NAMALWA (cell line): ENCODE measurements at regions not wholly inside any gene's neighbourhood (a gene's known extent, or its start where the extent isn't known, plus 50 kb on each side); places are given as distances from the start of the nearest gene placed in this dataset.
"Not testable (repeated sequence)": the region's sequence is repeated elsewhere in the genome, so short reads cannot be mapped to it uniquely, and the experiment has no call there.

Experiments
- DNase-seq: peaks from one replicate; pipeline ENCODE4 v3.0.0-alpha.2; 2015; ENCODE audit warnings: low spot score

- DNase-seq, result no peak
These were observed 203.6 kb downstream of the GJA1 start for GRCh38 chr6:121639021-121639420.

GRCh38 chr6:121641158-121641557 lies 205.7 kb downstream of the GJA1 start:
- DNase-seq, result no peak

- no peak for DNase-seq
These were observed 209.8 kb downstream of the GJA1 start for GRCh38 chr6:121645100-121645745.

GRCh38 chr6:121647905-121648304 lies 212.5 kb downstream of the GJA1 start:
- no peak for DNase-seq

- DNase-seq, result no peak
These were observed 214.5 kb downstream of the GJA1 start for GRCh38 chr6:121649951-121650350.

- no peak for DNase-seq
These were observed 216.0 kb downstream of the GJA1 start for GRCh38 chr6:121651420-121651819.

- DNase-seq, result no peak
These were observed 216.8 kb downstream of the GJA1 start for GRCh38 chr6:121652223-121652622.

- no peak for DNase-seq
These were observed 217.5 kb downstream of the GJA1 start for GRCh38 chr6:121652726-121653623.

GRCh38 chr6:121653624-121654008 lies 218.2 kb downstream of the GJA1 start:
- DNase-seq, result no peak

- no peak for DNase-seq
These were observed 222.5 kb downstream of the GJA1 start for GRCh38 chr6:121657972-121658371.

GRCh38 chr6:121660277-121660676 lies 224.8 kb downstream of the GJA1 start:
- no peak for DNase-seq

- no peak for DNase-seq
These were observed 227.9 kb downstream of the GJA1 start for GRCh38 chr6:121663292-121663810.

- no peak for DNase-seq
These were observed 228.7 kb downstream of the GJA1 start for GRCh38 chr6:121664158-121664557.

- DNase-seq, result no peak
These were observed 231.4 kb downstream of the GJA1 start for GRCh38 chr6:121666814-121667213.

GRCh38 chr6:121668259-121668658 lies 232.8 kb downstream of the GJA1 start:
- no peak for DNase-seq

- DNase-seq, result no peak
These were observed 235.1 kb downstream of the GJA1 start for GRCh38 chr6:121670511-121670910.

- DNase-seq, result no peak
These were observed 242.1 kb downstream of the GJA1 start for GRCh38 chr6:121677571-121677970.

GRCh38 chr6:121678245-121678644 lies 242.8 kb downstream of the GJA1 start:
- no peak for DNase-seq

- no peak for DNase-seq
These were observed 244.6 kb downstream of the GJA1 start for GRCh38 chr6:121680058-121680457.

GRCh38 chr6:121682666-121683065 lies 247.2 kb downstream of the GJA1 start:
- no peak for DNase-seq

GRCh38 chr6:121685806-121686205 lies 250.4 kb downstream of the GJA1 start:
- not testable (repeated sequence) for DNase-seq

GRCh38 chr6:121686611-121687023 lies 251.2 kb downstream of the GJA1 start:
- no peak for DNase-seq

- DNase-seq, result no peak
These were observed 253.5 kb downstream of the GJA1 start for GRCh38 chr6:121688974-121689373.
